ENCODE measurements at regions not wholly inside any gene's neighbourhood (a gene's known extent, or its start where the extent isn't known, plus 50 kb on each side); places are given as distances from the start of the nearest gene placed in this dataset.
A peak's percentile ranks its signal among the peaks of the same experiment; 100 is the strongest.

DNA sequence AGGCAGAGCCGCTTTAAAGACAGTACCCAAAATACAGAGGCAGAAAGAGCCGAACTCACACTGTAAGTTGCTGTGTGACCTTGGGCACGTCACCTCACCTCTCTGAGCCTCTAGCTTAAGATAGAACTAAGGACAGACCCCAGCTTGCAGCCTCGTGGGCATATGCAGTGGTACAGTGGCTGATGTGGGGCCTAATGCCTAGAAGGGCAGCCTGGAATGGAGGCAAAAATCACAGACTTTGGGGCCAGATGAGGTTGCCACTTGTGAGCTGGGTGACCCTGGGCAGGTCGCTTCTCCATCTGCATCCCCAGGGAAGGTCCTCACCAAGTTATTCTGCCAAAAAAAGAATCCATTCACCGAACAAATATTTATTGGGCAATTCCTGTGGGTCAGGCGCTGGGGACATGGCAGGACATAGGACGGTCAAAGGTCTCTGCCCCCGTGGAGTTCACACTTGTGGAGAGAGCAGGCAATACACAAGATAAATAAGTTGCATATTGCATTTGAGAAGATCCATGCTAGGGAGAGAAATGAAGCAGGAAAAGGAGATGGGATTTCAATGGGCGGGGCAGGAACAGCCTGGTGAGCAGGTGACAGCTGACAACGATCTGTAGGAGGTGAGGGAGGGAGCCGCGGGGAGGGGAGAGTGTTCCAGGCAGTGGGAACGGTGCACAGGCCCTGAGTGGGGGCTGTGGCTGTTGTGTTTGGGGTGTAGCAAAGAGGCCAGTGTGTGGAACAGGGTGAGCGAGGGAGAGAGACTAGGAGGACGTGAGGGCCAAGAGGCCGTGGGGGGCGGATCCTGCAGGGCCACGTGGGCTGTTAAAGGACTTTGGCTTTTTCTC, 115.2 kb downstream of the CEBPB start:
- peak overlapping the region in 20 of 21 experiments; percentile 47 to 94 (median 82) for H3K27ac ChIP-seq
- no peak overlapping the region for H3K4me3 ChIP-seq

DNA sequence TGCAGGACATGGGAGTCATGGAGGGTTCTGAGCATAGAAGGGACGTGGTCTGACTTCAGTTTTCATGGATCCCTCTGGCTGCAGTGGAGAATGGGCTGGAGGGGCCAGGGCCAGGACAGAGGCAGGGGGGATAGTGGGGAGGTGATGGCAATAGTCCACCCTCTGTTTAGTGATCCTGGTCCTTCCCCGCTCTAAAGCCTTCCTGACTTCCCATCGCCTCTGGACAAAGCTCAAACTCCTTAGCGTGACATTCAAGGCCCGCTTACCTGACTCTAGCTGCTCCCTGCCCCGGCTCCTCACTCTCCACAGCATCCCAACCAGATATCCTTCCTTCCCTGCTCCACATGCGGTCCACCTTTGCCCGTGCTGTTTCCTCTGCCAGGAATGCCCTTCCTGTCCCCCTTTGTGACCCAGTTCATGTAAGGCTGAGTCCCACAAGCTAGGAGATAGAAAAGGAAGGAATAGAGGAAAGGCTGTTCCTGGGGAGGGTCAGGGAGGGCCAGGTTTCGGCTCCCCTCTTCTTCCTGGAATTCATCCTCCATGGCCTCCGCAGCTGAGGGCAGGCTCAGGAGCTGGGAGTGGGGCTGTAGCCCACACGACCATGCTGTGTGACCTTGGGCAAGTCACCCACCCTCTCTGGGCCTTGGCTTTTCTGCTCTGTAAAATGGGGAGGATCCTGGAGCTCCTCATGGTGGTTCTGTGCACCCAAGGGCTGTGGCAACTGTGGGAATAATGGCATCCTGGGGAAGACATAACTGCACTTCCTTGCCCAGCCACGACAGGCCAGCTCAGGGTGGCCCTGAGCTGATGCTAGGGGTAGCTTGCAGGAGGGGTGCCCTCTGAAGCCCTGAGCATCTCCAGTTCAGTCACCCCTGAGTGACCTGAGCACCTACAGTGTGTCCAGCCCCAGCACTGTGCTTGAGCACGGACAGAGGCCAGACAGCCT, 116.1 kb downstream of the CEBPB start:
- Histone ChIP-seq H3K4me3 (no peak overlapping the region), H3K27ac (peak overlapping the region in 20 of 21 experiments; percentile 57 to 94 (median 82))

DNA sequence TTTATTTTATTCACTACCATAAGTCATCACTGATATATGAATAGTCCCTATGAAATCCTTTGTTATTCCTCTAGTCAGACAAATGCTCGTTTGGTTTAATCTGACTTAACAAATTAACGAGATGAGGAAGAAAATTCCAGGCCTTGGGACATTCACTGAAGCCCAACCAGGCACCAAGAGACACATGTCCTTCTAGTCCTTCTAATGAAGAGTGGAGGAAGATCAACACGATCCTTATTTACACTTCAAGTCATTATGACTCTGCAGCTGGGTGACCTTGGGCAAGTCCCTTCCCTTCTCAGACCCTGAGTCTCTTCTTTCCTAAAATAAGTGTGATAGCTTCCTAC, 117.5 kb downstream of the CEBPB start:
- Histone ChIP-seq H3K27ac (peak overlapping the region in 20 of 21 experiments; percentile 48 to 94 (median 82)), H3K4me3 (no peak overlapping the region)

DNA sequence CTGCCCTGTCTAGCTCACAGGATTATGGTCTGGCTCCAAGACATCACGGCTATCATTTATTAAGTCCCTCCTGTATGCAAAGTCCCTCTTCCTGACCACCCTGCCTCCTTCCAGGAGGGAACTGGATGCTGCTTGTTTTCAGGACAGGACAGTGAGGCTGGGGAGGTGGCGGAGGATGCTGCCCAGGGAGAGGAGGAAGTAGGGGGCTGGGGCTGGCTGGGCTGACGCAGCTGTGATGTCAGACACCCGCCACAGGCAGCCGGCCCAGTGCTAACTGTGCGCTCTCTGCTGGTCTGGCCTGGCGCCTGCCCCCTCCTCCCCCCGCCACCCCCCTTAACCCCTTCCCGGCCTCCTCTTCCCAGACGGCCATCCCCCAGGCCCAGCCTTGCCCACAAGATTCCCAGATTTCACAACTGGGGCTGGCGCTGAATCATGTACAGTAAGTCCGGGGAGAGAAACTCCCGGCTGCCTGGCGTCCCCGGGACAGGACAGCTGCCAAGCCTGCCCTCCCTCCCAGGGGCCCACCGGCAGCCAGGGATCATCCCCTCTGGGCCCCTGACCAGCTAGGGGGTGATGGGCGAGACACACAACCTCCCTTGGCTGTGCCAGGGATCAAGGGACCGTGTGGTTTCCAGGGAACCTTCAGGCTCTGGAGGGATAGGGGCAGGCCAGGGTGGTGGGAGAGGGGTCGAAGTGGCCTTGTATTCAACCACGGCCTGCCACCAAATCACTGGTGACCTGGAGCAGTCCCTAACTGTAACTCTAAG, 118.1 kb downstream of the CEBPB start:
- H3K27ac ChIP-seq, result peak overlapping the region in 20 of 21 experiments; percentile 63 to 94 (median 82)
- no peak overlapping the region for H3K4me3 ChIP-seq

DNA sequence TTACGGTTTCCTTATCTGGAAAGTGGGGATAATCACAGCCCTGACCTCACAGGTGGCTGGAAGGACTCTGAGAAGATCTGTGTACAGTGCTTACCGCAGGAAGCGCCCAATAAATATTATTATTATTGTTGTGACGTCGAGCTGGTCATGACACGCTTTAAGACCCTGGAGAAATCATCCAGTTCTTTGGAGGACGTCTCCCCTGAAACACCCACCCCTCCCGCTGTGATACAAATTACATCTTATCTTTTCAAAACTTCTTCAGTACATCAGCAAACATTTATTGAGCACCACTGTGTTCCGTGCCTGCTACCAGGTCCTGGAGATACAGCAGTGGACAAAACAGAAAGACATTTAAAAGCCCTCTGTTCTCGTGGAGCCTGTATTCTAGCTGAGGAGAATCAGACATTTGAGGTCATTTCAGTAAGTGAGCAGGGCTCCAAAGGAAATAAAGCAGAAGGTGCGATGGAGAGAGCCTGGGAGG, 118.7 kb downstream of the CEBPB start:
- Histone ChIP-seq H3K4me3 (no peak overlapping the region), H3K27ac (peak overlapping the region in 20 of 21 experiments; percentile 63 to 94 (median 82))

DNA sequence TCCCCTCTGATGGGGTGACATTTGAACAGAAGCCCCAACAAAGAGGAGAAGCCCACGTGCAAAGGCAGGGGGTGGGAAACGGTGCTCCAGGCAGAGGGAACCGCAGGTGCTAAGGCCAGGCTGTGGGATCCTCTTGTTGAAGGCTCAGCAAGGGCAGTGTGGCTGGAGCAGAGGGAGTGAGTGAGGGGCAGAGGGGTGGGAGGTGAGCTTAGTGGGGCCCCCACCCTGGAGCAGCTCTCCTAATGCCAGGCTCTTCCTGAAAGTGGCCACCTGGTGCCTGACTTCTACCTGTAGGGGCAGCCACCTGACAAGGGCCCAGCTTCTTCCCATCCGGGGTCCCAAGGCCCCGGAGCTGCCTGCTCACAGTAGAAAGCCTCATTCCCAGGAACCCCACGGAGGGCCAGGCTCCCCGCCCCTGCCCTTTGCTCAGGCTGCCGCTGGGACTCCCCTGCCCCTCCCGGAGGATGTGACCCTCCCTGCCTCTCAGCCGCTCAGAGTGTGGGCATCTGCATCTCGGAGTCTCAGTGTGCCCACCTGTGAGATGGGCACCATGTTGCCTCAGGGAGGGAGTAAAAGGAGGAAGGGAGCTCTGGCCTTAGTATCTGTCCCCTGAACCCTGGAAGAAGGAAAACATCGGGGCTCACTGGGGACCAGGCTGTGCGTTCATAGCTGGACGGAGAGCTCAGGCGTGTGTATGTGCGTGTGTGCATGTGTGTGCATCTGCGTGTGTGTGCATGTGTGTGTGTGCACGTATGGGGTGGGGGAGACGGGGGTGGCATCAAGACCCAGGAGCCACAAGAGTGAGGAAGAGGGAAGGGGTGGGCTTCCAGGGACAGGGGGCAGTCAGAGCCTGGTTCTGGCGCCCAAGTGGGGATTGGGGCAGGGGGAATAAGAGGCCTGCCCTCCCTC, 119.4 kb downstream of the CEBPB start:
- peak overlapping the region in 19 of 21 experiments; percentile 70 to 94 (median 82) for H3K27ac ChIP-seq
- H3K4me3 ChIP-seq, result no peak overlapping the region

DNA sequence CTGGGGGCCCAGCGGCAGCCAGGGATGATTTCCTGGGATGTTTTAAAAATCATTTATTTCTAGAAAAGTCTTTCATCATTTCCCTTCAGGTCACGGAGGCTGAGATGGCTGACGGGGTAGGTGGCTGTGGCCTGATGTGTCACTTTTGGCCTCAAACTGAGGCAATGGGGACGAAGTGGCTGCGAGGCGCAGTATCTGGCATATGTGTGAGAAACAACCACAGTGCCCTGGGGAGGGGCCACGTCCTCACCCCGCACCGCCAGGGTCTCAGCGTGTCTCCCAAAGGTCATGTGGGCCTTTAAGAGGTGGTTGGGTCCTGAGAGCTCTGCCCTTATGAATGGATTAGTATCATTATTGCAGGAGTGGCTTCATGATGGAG, 120.0 kb downstream of the CEBPB start:
- H3K27ac ChIP-seq, result peak overlapping the region in 12 of 21 experiments; percentile 12 to 94 (median 82)
- H3K4me3 ChIP-seq, result no peak overlapping the region

DNA sequence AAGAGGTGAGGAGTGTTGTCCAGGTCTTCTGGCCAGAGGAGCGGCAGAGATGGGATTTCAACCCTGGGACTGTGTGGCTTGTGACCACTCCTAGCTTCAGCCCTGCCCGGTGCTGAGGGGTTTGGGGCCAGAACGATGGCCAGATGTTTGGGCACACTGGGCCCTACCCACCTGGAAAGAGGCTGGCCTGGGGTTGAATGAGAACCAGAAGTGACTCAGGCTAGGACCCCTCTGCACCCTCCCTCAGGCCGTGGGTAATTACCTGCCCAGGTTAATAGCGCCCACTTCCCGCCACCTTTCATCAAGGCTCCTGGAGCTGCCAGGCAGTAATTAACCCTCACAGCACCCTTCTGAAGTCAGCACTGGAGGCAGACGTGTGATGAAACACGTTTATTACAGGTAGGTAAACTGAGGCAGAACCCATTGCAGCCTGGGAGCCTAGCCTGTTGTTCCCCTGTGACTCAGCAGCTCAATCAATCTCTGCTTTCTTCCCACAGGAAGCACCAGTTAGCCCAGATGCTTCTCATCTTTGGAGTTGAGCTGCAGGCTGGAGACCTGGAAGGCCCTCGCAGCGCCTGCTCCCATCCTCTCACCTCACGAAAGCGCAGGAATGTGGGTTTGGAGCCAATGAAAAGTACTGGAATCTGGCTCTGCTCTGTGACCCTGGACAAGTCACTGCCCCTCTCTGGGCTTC, 120.8 kb downstream of the CEBPB start:
- peak overlapping the region in 16 of 21 experiments; percentile 13 to 94 (median 64) for H3K27ac ChIP-seq
- no peak overlapping the region for H3K4me3 ChIP-seq

DNA sequence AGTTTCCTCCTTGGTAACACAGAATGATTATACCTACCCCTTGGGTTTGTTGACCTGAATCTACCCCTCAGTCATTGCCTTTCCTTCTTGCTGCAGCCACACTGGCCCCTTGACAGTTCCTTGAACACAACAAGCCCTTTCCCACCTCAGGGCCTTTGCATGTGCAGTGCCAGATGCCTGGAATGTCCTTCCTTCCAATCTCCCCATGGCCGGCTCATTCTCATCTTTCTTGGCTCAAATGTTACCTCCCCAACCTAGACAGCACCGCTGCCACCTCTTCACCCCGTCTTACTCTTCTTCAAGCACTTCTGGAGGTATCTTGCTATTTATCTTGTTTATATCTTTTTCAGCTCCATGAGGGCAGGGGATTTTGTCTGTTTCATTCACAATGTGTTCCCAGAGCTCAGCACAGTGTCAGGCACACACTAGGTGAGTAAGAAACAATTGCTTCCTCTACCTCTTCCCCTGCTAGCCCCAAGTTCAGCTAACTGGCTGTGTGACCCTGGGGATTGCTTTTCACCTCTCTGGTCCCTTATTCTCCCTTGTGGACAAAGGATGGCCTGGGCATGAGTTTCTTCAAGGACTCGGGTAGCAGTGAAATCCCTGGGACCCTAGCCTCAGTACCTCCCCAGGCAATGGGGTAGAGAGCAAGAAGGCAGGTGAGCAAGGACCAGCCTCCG, 121.5 kb downstream of the CEBPB start:
- H3K4me3 ChIP-seq, result no peak overlapping the region
- peak overlapping the region in 19 of 21 experiments; percentile 8 to 94 (median 59) for H3K27ac ChIP-seq

DNA sequence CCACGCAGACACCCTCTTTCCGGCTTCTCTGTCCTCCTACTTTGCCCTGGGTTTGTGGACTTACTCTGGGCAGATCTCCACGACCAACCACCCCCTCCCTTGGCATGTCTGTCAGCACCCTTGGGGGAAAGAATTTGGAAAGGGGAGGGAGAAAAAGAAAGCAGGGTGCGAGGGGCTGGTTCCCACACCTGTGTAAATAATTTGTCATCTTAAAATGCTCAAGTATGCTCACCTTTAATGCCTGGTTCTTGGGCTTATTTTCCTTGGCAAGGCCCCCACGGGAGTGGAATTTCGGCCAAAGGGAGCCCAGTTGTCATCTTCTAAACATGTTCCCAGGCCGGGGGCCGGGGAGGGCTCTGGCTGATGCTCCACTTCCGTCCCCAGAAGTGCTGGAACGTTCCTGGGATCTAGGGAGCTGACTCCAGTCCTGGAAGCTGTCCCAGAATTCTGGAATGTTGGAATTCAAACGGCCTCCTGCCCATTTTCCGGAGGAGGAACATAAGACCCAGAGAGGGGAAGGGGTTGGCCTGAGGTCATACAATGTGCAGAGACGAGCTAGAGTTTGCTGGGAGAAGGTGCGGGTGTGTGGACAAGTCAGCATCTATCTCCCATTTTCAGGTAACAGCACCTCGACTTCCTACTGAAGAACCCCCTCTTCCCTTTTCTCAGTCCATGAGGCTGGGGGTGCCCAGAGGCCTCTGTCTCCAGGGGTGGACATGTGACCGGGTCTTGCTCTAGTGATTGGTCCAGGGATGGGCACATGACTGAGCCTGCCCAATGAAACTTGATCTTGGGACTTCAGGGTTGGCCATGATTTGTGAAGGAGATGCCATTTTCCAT, 122.3 kb downstream of the CEBPB start:
- H3K4me3 ChIP-seq, result no peak overlapping the region
- H3K27ac ChIP-seq, result peak overlapping the region in 18 of 21 experiments; percentile 20 to 91 (median 58)

DNA sequence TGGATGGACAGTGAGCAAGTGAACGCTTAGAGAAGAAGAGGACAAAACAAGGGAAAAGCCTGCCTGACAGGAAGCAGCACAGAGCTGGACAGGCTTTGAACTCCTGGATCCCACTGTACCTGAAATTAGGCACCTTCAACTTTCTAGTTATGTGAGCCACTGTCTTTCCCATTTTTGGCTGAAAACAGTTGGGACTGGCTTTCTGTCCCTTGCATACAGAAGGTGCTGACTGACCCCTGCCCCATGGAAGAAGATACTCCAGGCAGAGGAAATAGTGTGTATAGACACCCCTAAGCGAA, 122.8 kb downstream of the CEBPB start:
- Histone ChIP-seq H3K4me3 (no peak overlapping the region), H3K27ac (peak overlapping the region in 16 of 21 experiments; percentile 20 to 91 (median 58))

DNA sequence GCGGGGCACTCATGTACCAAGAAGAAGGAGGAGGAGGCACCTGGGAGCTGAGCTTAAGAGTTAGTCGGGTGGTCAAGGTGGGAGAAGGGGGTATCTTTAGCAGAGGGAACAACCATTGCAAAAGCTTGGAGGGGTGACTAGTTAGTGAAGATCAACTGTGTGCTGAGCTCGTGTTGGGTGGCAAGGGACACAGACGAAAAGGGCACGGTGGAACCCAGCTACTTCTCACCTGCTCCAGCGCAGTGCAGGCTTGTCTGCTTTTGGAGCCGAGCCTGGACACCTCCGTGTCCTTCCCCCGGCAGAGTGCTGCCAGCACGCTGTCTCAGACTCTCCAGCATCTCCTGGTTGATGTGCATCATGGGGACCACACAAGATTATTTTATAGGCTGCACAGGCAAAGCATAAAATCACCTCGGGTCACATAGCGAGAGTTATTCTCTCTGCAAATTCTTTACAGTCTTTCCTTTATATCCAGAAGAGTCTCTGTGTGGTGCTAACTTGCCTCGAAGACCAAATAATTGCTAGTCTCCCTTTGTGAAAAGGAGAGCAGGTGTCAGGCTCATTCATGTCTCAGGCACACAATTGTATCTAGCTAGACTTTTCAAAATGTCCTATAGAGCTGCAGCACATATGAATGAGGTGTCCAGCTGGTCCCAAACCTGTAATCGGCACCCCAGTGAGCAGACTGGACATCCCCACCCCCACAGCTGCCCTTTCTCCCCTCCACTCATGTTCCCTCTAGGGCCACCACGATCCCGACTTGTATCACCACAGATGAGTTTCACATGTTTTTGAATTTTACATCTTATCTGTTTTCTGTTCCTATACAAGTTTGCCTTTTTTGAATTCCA, 123.4 kb downstream of the CEBPB start:
- Histone ChIP-seq H3K4me3 (no peak overlapping the region), H3K27ac (peak overlapping the region in 13 of 21 experiments; percentile 20 to 91 (median 52))

DNA sequence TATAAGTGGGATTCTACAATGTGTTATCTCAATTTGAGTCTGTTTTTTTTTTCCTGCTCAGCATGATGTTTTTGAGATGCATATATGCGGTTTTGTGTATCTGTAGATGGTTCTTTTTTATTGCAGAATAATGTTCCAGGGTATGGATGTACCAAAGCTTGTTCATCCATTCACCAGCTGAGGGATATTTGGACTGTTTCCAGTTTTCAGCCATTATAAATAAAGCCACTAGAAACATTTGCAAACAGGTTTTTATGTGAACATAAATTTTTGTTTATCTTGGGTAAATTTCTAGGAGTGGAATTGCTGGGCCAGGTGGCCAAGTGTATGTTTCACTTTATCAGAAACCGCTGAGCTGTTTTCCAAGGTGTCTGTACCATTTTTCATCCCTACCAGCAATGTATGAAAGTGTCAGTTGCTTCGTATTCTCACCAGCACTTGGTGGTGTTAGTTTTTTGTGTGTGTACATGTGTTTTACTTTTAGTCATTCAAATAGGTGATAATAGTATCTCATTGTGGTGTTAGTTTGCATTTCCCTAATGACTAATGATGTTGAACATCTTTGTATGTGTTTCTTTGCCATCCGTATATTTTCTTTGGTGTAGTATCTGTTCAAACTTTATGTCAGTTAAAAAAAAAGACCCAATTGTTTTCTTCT, 124.2 kb downstream of the CEBPB start:
- no peak overlapping the region for H3K27ac ChIP-seq
- no peak overlapping the region for H3K4me3 ChIP-seq

DNA sequence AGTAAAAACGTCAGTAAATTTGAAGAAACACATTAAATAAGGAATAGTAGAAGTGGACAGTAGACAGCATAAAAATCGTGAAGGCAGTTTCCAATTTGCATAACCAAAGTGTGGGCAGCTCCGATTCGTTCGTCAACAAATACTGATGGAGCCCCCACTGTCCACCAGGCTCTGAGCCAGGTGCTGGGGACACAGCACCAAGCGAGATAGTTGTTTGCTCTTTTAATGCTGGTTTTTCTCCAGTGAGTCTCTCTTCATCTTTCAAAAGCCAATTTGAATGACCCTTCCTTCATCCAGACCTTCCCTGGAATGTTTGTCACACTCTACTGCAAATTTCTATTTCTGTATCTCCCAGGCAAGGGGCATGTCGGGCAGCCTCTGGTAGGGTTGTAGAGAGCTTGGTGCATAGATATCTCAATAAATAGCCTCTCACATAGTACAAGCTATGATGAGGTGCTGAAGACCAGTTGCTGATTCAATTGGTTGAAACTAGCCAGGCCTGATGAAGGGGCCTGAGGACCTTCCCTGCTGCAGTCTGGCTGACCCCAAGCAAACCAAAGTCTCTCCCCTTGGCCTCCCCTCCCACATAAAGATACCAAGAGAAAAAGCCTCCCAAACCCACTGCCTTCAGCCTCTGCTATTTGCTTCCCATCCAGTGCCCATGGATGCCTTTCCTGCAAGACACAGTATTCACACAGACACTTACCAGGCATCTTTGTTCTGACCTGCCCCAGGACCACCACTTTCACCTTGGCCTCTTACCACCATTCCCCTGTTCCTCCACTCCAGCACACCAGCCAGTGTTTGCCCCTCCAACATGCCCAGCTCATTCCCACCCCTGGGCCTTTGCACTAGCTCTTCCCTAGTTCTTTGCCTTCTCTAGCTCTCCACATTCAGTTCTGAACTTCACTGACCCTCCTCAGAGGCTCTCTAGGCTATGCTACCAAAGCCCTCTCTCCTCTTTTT, 125.2 kb downstream of the CEBPB start:
- H3K4me3 ChIP-seq, result no peak overlapping the region
- H3K27ac ChIP-seq, result peak overlapping the region in 3 of 21 experiments; percentile 4 to 39 (median 8)

Data from skin epidermis (tissue), 12 donors.